ENCODE measurements at regions not wholly inside any gene's neighbourhood (a gene's known extent, or its start where the extent isn't known, plus 50 kb on each side); places are given as distances from the start of the nearest gene placed in this dataset.

DNA sequence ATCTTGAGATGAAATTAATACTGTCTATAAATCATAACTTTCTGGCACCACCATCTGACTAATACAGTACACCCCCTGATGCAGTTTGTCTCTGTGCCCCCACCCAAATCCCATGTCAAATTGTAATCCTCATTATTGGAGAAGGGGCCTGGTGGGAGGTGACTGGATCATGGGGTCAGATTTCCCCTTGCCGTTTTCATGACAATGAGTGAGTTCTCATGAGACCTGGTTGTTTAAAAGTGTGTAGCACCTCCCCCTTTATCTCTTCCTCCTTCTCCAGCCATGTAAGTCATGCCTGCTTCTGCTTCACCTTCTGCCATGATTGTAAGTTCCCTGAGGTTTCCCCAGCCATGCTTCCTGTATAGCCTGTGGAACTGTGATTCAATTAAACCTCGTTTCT, 78.7 kb upstream of the CDH6 start:
- DNase-seq (ENCODE audit: low spot score in 2 of 2): no peak
- Mint-ChIP-seq H3K36me3 (ENCODE audit: insufficient read depth) (no peaks in the 10 kb centered on the region), H3K9me3 (peaks cover 20% of the 10 kb centered on the region), H3K27ac (ENCODE audit: low read depth) (no peak overlapping the region), H3K27me3 (no peaks in the 10 kb centered on the region), H3K4me1 (no peaks in the 10 kb centered on the region), H3K4me3 (no peak overlapping the region)
- no peak for ATAC-seq (replicated peaks; ENCODE audit: extremely low read depth, poor library complexity, severe bottlenecking)

DNA sequence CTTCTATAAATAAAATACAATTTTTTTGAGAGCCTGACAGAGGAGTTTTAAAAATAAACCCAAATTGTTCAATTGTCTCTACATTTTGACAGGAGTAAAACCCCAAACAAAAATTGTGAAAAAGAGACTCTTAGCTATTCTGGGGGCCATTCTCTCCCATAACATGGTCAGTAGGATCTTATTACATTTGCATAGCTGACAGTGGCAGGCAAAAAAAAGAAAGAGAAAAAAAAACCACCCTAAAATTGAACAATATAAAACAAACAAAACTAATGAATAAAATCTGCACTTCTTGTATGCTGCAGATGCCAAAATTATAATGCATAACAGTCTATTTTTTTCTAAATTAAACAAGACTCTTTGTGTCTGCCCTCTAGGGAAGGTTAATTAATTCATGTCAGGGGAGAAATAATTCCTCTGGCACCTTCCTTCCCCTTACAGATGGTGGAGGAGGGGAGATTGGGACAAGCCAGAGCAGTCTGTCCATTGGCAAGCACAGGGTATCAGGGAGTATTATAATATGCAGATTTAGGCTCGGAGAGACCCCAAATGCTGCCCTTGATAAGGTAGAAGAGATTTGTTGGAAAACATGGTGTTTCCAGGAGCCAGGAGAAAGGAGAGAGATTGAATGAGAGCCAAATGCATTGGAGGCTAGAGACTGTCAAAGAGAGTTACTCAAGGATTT, 79.7 kb upstream of the CDH6 start:
- Mint-ChIP-seq H3K27ac (ENCODE audit: low read depth) (no peak overlapping the region), H3K4me1 (no peaks in the 10 kb centered on the region), H3K36me3 (ENCODE audit: insufficient read depth) (no peaks in the 10 kb centered on the region), H3K9me3 (peaks cover 16% of the 10 kb centered on the region), H3K27me3 (no peaks in the 10 kb centered on the region), H3K4me3 (no peak overlapping the region)
- no peak for ATAC-seq (replicated peaks; ENCODE audit: extremely low read depth, poor library complexity, severe bottlenecking)
- DNase-seq (ENCODE audit: low spot score in 2 of 2): no peak

DNA sequence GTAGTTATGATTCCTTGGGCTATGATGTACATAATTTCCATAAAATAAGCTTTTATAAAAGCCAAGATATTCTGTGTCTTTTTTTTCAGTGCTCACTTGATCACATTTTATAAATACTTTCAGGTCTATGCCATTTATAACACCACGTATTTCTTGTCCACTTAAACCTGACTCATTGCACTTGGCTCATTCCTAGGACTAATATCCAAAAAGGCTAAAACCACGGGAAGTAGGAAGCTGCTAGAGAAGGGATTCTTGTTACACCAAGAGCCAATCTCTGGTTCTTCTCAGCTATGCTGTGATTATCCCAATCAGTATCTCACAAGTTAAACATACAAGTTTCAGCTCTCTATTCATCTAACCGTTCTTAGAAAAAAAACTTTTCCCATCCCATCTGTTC, 80.4 kb upstream of the CDH6 start:
- Mint-ChIP-seq H3K4me1 (no peaks in the 10 kb centered on the region), H3K27me3 (no peaks in the 10 kb centered on the region), H3K4me3 (no peak overlapping the region), H3K36me3 (ENCODE audit: insufficient read depth) (no peaks in the 10 kb centered on the region), H3K9me3 (peaks cover 10% of the 10 kb centered on the region), H3K27ac (ENCODE audit: low read depth) (no peak overlapping the region)
- ATAC-seq (replicated peaks; ENCODE audit: extremely low read depth, poor library complexity, severe bottlenecking) (no peak), DNase-seq (ENCODE audit: low spot score in 2 of 2) (no peak)

DNA sequence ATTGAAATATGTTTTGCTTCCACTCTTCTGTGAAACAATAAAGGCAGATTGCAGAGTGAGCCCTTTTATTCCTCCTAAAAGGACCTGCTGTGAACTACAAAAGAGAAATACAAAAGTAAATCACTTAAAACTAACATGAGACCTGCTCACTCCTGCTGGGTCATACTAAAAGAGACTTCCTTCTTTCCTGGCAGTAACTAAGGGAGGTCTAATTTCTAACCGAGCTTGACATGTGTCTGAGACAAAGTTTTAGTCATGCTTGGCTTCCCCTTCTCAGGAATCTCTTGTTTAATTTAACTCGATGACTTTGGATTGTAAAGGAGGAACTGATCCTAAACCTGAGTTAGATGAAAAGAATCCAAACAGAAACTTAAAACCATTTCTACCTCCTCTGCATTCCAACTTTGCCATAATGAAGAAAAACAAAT, 86.4 kb upstream of the CDH6 start:
- no peak for ATAC-seq (replicated peaks; ENCODE audit: extremely low read depth, poor library complexity, severe bottlenecking)
- H3K36me3 Mint-ChIP-seq (ENCODE audit: insufficient read depth): no peaks in the 10 kb centered on the region

DNA sequence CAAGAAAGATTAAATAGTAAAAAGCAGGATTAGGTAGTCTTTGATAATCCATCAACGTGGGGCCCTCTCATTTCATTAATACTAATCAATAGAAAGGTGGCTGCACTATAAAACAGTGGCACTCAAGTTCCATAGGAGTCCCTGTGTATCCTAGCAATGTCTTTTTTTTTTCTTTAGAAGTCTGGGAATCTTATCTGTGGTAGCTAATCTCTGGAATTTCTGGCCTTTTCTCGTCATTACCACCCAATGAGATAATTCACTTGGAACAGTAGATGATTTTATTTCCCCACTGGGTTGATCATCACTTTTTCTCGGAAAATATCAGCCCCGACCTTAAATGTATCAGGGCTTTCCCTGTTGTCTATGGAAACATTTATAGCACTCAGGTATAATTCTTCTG, 86.8 kb upstream of the CDH6 start:
- ATAC-seq (replicated peaks; ENCODE audit: extremely low read depth, poor library complexity, severe bottlenecking) (no peak), DNase-seq (ENCODE audit: low spot score in 2 of 2) (no peak)
- H3K4me3 Mint-ChIP-seq: no peak overlapping the region
- no peaks in the 10 kb centered on the region for H3K27me3 Mint-ChIP-seq
- H3K9me3 Mint-ChIP-seq: peaks cover 8% of the 10 kb centered on the region
- H3K4me1 Mint-ChIP-seq: no peaks in the 10 kb centered on the region
- no peak overlapping the region for H3K27ac Mint-ChIP-seq (ENCODE audit: low read depth)
- no peaks in the 10 kb centered on the region for H3K36me3 Mint-ChIP-seq (ENCODE audit: insufficient read depth)

More for the DNA sequence above, 86.4 kb upstream of the CDH6 start:
- no peak for DNase-seq (ENCODE audit: low spot score in 2 of 2)
- H3K4me3 Mint-ChIP-seq: no peak overlapping the region
- H3K4me1 Mint-ChIP-seq: no peaks in the 10 kb centered on the region
- H3K9me3 Mint-ChIP-seq: peaks cover 8% of the 10 kb centered on the region
- H3K27ac Mint-ChIP-seq (ENCODE audit: low read depth): no peak overlapping the region
- no peaks in the 10 kb centered on the region for H3K27me3 Mint-ChIP-seq

DNA sequence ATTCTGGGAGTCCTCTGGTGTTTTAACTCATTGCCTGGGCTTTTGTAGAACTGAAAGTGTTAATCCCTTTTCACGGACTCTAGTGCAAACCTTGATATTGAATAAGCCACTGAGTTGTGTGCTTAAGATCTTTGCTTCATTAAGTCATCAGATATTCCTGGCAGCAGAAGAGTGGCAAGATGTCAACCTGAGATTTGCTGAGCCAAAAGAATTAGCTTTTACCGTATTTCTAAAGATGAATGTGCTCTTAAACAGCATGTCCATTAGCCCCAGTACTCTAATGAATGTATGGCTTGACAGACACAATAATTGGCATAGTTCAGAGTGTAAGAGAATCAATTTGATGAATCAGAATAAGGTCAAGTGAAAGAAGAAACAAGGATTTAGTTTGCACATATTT, 87.2 kb upstream of the CDH6 start:
- Mint-ChIP-seq H3K4me3 (no peak overlapping the region), H3K27me3 (no peaks in the 10 kb centered on the region), H3K36me3 (ENCODE audit: insufficient read depth) (no peaks in the 10 kb centered on the region), H3K9me3 (peaks cover 8% of the 10 kb centered on the region), H3K4me1 (no peaks in the 10 kb centered on the region), H3K27ac (ENCODE audit: low read depth) (no peak overlapping the region)
- DNase-seq (ENCODE audit: low spot score in 2 of 2) (no peak), ATAC-seq (replicated peaks; ENCODE audit: extremely low read depth, poor library complexity, severe bottlenecking) (no peak)

DNA sequence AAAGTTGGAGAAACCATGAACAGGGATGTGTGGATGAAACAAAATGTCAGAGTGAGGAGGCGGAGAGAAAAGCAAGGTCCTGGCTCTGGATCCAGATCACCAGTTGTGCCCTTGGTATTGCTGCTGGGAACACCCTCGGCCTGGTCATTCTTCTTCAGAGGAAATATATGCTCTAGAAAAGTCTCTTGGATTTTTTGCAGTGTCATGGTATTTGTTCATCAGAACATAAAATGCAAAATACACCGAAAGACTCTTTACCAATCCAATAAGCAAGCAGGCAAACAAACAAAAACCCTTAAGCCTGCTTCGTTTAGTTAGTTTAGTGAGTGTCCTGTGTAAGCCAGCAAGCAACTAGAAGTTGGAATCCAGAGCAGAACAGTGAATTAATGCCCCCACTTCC, 88.7 kb upstream of the CDH6 start:
- peaks cover 8% of the 10 kb centered on the region for H3K9me3 Mint-ChIP-seq
- no peaks in the 10 kb centered on the region for H3K36me3 Mint-ChIP-seq (ENCODE audit: insufficient read depth)
- H3K27me3 Mint-ChIP-seq: no peaks in the 10 kb centered on the region
- H3K4me3 Mint-ChIP-seq: no peak overlapping the region
- H3K4me1 Mint-ChIP-seq: no peaks in the 10 kb centered on the region
- no peak for DNase-seq (ENCODE audit: low spot score in 2 of 2)
- ATAC-seq (replicated peaks; ENCODE audit: extremely low read depth, poor library complexity, severe bottlenecking): no peak
- H3K27ac Mint-ChIP-seq (ENCODE audit: low read depth): no peak overlapping the region

DNA sequence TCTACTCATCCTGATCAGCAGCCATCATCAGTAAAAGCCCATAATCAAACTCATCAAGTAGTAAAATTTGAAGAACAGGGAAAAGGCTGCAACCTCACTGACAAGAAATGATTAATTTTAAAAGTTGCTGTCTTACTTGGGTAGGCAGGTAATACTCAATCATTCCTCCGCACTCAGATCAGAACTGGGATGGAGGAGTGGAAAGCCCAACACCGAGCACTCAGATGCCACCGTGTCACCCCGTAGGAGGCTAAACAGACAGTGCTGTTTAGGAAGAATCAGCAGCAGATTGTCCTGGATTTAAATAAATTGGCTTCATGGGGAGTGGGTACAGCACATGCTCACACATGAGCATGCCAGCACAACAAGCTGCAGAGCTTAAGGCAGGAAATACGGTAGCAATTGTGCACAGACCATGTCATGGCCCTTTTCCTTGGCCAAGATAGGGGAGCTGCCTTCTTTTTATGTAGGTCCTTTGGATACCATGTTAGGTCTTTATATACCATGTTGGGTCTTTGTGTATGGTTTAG, 92.6 kb upstream of the CDH6 start:
- Mint-ChIP-seq H3K36me3 (ENCODE audit: insufficient read depth) (no peaks in the 10 kb centered on the region), H3K9me3 (peaks cover 8% of the 10 kb centered on the region), H3K4me3 (no peak overlapping the region), H3K27me3 (no peaks in the 10 kb centered on the region), H3K27ac (ENCODE audit: low read depth) (no peak overlapping the region), H3K4me1 (no peaks in the 10 kb centered on the region)
- ATAC-seq (replicated peaks; ENCODE audit: extremely low read depth, poor library complexity, severe bottlenecking) (no peak), DNase-seq (ENCODE audit: low spot score in 2 of 2) (no peak)

DNA sequence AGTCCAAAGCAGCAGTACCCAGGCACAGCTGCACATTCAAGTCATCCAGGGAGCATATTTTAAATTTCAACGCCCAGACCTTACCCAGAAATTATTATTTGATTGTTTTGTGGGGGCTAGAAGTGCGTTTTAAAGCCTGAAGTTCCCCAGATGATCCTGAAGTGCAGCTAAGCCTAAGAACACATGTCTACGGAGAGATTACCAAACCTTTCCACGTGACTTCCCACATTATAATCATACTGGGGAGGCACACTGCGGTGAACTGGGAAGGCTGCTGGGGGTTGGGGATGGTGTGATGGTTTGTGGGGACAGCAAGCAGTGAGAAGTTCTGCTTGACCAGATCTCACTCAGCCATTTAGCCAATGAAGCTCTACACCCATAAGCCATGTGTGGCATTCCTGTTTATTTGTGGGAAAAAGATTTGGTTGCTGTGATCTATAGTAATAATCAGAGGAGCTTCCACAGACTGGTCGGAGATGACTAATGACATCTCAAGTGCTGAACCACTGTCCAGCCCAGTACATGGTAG, 93.4 kb upstream of the CDH6 start:
- DNase-seq (ENCODE audit: low spot score in 2 of 2) (no peak), ATAC-seq (replicated peaks; ENCODE audit: extremely low read depth, poor library complexity, severe bottlenecking) (no peak)
- H3K36me3 Mint-ChIP-seq (ENCODE audit: insufficient read depth): no peaks in the 10 kb centered on the region
- H3K4me3 Mint-ChIP-seq: no peak overlapping the region
- peaks cover 8% of the 10 kb centered on the region for H3K9me3 Mint-ChIP-seq
- no peaks in the 10 kb centered on the region for H3K27me3 Mint-ChIP-seq
- no peak overlapping the region for H3K27ac Mint-ChIP-seq (ENCODE audit: low read depth)
- H3K4me1 Mint-ChIP-seq: no peaks in the 10 kb centered on the region

DNA sequence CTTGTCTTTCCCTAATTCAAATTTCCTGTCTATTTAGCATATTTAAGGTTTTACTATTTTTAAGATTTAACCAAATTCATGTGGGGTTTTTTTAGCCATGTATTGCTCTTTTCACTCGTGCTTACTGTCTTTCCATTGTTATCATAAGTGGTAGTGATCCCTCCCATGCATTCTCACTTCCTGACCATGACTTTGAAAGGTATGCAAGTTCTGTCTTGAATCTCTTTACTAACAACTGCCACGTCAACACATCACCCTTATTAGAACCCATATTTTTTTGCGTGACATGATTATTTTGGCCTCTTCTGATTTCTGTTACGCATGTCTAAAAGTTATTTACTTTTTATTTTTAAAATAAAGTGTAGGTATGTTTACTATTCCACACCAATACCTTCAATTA, 94.7 kb upstream of the CDH6 start:
- H3K36me3 Mint-ChIP-seq (ENCODE audit: insufficient read depth): no peaks in the 10 kb centered on the region
- no peak for ATAC-seq (replicated peaks; ENCODE audit: extremely low read depth, poor library complexity, severe bottlenecking)
- H3K4me1 Mint-ChIP-seq: no peaks in the 10 kb centered on the region
- H3K4me3 Mint-ChIP-seq: no peak overlapping the region
- no peak for DNase-seq (ENCODE audit: low spot score in 2 of 2)
- no peaks in the 10 kb centered on the region for H3K9me3 Mint-ChIP-seq
- H3K27ac Mint-ChIP-seq (ENCODE audit: low read depth): no peak overlapping the region
- no peaks in the 10 kb centered on the region for H3K27me3 Mint-ChIP-seq

DNA sequence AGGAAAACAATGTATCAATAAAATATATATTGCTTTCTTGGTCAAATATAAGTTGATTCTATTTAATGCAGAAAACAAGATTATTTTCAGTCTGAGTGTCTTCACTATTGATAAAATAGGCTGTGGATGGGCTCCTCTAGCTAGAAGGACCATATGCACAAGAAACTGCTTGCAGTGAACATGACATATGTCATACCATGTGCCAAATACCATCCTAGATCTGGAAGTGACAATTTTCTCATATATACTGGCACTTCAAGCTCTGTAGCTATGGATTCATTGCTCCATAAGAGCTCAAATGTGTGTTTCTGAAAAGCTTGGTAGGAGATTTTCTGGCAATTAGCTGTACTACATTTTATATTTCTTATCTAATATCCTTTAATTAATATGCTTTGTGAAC, 95.6 kb upstream of the CDH6 start:
- Mint-ChIP-seq H3K9me3 (no peaks in the 10 kb centered on the region), H3K27me3 (no peaks in the 10 kb centered on the region), H3K4me1 (no peaks in the 10 kb centered on the region), H3K4me3 (no peak overlapping the region), H3K27ac (ENCODE audit: low read depth) (no peak overlapping the region), H3K36me3 (ENCODE audit: insufficient read depth) (no peaks in the 10 kb centered on the region)
- DNase-seq (ENCODE audit: low spot score in 2 of 2) (no peak), ATAC-seq (replicated peaks; ENCODE audit: extremely low read depth, poor library complexity, severe bottlenecking) (no peak)

DNA sequence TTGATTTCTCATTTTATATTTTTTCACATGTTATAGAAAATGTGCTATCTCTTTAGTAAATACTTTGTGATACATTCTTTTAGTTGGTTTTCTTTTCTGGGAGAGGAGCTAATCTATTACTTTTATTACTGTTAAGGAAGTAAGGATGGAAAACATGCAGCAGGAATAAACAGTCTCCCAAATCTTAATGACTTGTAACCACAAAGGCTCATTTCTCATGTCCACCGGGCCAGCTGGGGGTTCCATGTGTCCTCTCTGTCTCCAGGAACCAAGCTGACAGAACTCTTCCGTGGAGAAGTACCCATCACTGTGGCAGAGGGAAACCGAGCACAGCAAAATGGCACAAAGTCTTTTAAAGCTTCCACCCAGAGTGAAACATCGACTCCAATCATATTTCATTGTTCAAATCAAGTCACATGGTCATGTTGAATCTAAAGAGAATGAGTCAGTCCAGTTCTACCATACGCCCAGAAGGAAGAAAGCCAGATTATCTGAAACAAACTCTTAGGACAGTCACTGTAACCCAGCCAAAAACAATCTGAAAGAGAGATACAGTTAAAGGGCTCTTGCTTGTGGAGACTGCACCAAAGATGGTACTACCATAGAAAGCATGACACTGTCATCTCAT, 97.1 kb upstream of the CDH6 start:
- Mint-ChIP-seq H3K27ac (ENCODE audit: low read depth) (no peak overlapping the region), H3K27me3 (no peaks in the 10 kb centered on the region), H3K4me1 (no peaks in the 10 kb centered on the region), H3K9me3 (peaks cover 6% of the 10 kb centered on the region), H3K36me3 (ENCODE audit: insufficient read depth) (no peaks in the 10 kb centered on the region), H3K4me3 (no peak overlapping the region)
- no peak for DNase-seq (ENCODE audit: low spot score in 2 of 2)
- no peak for ATAC-seq (replicated peaks; ENCODE audit: extremely low read depth, poor library complexity, severe bottlenecking)

DNA sequence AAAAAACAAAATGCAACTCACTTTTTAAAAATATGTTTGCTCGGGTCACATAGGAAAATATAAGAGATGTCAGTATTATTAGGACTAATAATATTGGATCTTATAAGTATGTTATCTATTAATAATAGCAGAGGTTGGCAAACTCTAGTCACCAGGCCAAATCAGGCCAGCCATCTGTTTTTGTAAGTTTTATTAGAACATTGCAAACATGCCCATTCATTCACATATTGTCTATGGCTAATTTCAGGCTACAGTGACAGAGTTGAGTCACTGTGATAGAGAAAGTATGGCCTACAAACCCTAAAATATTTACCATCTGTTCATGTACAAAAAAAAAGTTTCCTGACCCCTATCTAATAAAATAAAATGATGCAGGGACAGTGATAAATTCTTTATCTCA, 97.7 kb upstream of the CDH6 start:
- Mint-ChIP-seq H3K4me3 (no peak overlapping the region), H3K9me3 (peaks cover 6% of the 10 kb centered on the region), H3K27me3 (no peaks in the 10 kb centered on the region), H3K36me3 (ENCODE audit: insufficient read depth) (no peaks in the 10 kb centered on the region), H3K27ac (ENCODE audit: low read depth) (no peak overlapping the region), H3K4me1 (no peaks in the 10 kb centered on the region)
- no peak for DNase-seq (ENCODE audit: low spot score in 2 of 2)
- no peak for ATAC-seq (replicated peaks; ENCODE audit: extremely low read depth, poor library complexity, severe bottlenecking)
